ENCODE measurements at regions not wholly inside any gene's neighbourhood (a gene's known extent, or its start where the extent isn't known, plus 50 kb on each side); places are given as distances from the start of the nearest gene placed in this dataset.

DNA sequence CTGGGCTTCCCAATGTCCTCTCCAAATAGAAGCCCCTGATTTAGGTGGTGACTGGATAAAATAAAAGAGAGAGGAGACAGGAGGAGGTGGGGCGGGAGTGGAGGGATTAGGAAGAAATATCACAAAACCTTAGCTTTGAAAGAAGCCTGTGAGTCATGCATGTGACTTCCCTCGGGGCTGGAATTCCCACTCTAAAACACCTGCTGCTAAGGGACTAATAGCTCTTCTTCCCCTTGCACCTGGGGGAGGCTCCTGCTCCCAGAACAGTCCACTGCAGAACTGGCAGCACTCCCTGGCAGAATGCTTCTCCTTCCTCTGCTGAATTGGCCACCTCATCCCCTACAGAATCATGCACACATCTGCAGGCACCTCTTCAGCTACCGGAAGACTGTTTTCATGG lies 207.2 kb downstream of the ATG4C start:
- TF ChIP-seq CTCF (IDR thresholded peaks at IDR 0.05; ENCODE audit: poor library complexity) (no peak), EZH2 (IDR thresholded peaks at IDR 0.05; ENCODE audit: borderline replicate concordance) (no peak)
